ENCODE measurements at regions not wholly inside any gene's neighbourhood (a gene's known extent, or its start where the extent isn't known, plus 50 kb on each side); places are given as distances from the start of the nearest gene placed in this dataset.

GRCh38 chr5:54927097-54927746 is 58.2 kb downstream of the ESM1 start:
- ATAC-seq (no peak), DNase-seq (no peak)
- intact Hi-C loops (cut with micrococcal nuclease) = no loop called here

DNA sequence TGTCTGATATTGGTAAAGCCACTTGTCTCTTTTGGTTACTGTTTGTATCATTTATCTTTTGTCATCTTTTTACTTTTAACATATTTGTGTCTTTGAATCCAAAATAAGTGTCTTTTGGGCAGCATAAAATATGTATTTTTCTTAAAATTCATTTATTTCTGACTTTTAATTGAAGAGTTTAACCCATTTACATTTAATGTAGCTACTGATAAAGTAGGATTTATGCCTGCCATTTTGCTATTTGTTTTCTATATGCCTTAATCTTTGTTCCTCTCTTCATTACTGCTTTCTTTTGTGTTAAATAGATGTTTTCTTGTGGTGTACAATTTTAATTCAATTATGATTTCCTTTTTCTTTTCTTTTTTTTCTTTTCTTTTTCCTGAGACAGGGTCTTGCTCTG is 60.9 kb downstream of the ESM1 start:
- ATAC-seq (no peak), DNase-seq (no peak)
- intact Hi-C loops (cut with micrococcal nuclease) = no loop called here

GRCh38 chr5:54917323-54917722 is 68.1 kb downstream of the ESM1 start:
- DNase-seq = no peak
- ATAC-seq = no peak
- intact Hi-C loops (cut with micrococcal nuclease) = no loop called here

GRCh38 chr5:54915466-54916027 is 69.8 kb downstream of the ESM1 start:
- DNase-seq (no peak), ATAC-seq (no peak)
- intact Hi-C loops (cut with micrococcal nuclease) = no loop called here

DNA sequence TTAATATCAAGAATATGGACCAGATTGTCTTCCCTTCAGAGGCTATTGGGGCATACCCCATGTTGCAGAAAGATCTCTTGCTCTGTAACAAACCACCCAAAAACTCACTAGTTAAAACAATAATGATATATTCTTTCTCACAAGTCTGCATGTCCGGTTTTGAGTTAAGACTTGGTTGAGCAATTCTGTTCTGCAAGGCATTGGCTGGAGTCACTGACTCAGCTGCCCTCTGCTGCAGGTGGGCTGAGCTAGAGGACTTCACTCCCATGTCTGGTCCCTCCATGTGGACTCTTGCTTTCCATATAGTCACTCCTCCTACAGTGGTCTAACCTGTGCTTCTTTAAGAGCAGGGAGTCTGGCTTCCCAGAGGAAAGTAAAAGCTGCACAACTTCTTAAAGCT is 73.4 kb downstream of the ESM1 start:
- DNase-seq (no peak), ATAC-seq (no peak)
- intact Hi-C loops (cut with micrococcal nuclease) = no loop called here

DNA sequence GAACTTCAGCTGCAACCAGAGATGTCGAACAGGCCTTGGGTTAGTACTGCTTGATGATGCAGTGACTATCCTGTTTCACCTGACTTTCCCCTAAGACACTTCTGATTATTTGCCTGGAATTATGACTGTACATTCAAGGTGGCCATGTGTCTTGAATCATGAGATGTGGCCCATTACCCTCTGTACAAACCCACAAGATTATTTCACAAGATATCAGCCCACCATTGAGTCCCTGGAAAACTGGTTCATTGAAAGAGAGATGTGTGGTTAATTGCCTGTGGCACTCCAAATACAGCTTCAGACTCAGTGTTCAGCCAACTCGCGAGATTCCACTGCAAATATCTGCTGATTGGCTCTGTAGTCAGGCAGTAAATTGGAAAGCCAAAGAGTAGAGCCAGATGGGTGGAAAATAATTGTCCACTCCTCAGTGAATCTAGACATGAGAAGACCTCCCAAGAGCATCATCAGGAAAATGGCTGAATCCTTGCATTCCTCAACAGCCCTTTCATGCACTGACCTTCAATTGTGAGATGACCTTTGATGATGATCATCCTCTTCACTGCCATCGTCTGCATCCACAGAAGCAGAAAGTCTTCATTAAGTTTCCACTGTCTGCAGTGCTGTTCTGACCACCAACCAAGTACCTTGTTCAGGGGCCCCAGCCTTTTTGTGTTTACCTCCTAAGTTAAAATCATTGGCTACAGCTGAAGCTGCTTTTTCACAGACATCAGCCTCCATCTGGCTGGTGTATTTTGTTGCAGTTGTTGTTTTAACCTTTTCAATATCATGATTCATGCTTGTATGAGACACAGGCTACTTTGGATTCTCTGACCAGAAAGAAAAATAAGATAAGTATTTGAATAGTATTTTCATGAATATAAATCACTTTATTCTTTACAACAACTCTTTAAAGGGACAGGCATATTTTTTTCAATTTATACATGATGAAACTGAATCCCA is 75.2 kb downstream of the ESM1 start:
- intact Hi-C loops (cut with micrococcal nuclease) = loop anchor here (5.0 kb wide), 1 partner anchor 232 kb away; no protein-coding TSS in a partner anchor
- DNase-seq = no peak
- ATAC-seq = no peak

DNA sequence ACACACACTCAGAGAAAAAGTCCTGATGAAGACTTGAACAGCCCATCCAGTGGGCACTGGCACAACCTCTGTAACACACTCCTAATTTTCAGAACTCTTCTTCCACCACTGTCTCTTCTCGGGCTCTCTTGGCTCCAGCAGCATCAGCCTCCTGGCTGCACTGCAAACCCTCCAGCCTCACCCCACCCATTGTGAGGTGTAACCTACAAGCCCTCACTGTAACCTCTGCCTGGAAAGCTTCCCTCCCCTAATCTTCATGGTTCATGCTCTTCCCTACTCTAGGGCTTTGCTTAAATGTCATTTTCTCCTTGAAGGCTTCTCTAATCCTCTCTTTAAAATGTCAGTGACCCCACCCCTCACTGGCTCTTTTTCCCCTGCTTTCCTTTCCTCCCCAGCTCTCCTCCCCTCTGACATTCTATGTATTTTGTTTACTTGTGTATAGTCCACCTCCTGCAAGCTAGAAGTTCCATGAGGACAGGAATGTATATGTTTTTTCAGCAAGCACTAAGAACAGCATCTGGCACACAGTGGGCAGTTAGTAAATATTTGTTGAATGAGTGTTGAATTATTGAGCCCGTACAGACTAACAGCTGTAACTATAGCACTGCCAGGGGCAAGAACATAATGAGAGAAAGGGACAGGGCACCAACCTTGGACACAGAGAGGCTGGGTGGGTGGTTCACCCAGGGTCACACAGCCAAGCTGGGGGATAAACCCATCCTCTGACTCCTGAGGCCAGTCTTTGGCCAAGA is 76.4 kb downstream of the ESM1 start:
- intact Hi-C loops (cut with micrococcal nuclease) = loop anchor here (5.0 kb wide), 1 partner anchor 233 kb away; no protein-coding TSS in a partner anchor
- ATAC-seq (no peak), DNase-seq (no peak)

DNA sequence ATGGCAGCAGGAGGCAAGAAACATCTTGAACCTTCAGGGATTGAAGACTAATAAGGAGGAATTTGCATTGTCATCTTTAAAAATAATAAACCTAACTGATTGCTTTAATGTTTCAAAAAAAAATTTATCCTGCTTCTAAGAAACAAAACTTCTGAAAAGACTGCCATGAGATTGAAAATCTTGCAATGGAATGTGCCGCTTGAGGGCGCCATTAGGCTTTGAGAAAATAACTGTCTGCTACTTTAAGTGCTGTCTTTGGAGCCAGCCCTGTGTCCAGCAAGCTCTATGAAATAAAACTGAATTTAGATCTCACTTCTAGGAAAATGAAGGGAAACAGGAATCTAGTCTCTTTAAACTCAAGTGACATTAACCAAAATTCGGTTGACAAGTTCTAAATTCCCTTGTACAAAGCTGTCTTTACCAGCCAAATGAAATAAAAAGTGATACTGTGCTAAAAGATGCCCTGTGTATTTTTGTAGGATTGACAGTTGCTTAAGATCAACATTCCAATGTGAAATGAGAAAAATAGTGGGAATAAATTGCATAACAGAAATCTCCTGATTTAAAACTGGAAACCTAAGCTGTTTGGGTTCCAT is 79.4 kb downstream of the ESM1 start:
- intact Hi-C loops (cut with micrococcal nuclease) = loop anchor here (5.0 kb wide), 1 partner anchor 236 kb away; no protein-coding TSS in a partner anchor
- DNase-seq (peak; percentile 69), ATAC-seq (peak; percentile 26)

- intact Hi-C loops (cut with micrococcal nuclease) = loop anchor here (5.0 kb wide), 1 partner anchor 237 kb away; no protein-coding TSS in a partner anchor
- no peak for DNase-seq
- no peak for ATAC-seq
These were observed 80.1 kb downstream of the ESM1 start for GRCh38 chr5:54905246-54905795.

- ATAC-seq (no peak), DNase-seq (no peak)
- intact Hi-C loops (cut with micrococcal nuclease) = no loop called here
These were observed 81.0 kb downstream of the ESM1 start for GRCh38 chr5:54904425-54904824.

GRCh38 chr5:54902791-54903473 is 82.5 kb downstream of the ESM1 start:
- ATAC-seq = no peak

DNA sequence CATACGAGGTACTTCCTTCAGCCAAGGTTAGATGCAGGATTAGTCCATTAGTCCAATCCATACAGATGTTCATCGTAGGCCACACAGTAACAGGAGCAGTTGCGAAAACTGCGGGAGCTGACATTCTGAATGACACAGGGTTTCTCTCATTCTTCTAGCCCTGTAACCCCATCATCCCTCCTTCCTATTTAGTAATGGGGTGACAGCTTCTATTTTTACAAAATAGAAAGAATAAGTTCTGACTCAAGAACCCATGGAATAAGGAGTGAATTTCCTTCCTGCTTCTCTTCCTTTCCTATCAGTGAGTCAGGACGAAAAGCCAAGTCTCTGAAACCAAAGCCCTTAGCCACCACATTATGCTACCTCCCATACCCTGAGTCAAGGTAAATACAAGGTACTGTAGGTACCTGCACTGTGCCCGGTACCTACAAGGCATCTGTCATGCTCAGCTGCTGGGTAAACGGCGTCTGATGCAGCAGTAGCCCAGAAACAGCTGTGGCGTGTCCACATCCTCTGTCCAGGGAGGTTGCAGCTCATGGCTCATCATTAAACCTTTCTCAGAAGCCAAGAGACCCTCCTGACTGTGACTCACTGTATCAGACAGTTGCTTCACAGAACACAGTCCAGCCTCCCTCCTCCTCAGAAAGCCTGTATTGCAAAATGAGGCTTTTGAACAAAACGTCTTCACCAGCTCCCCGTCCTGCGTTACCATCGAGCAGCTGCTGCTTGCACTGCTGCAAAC is 84.2 kb downstream of the ESM1 start:
- intact Hi-C loops (cut with micrococcal nuclease) = no loop called here
- ATAC-seq = peak; percentile 71
- DNase-seq = peak; percentile 33

More at GRCh38 chr5:54902791-54903473, 82.5 kb downstream of the ESM1 start:
- intact Hi-C loops (cut with micrococcal nuclease) = no loop called here
- no peak for DNase-seq

GRCh38 chr5:54897001-54897400 is 88.4 kb downstream of the ESM1 start:
- ATAC-seq = no peak
- intact Hi-C loops (cut with micrococcal nuclease) = no loop called here
- no peak for DNase-seq

- ATAC-seq (peak; percentile 62), DNase-seq (no peak)
- intact Hi-C loops (cut with micrococcal nuclease) = no loop called here
These were observed 89.5 kb downstream of the ESM1 start for GRCh38 chr5:54895816-54896341.

GRCh38 chr5:54894957-54895815 is 90.2 kb downstream of the ESM1 start:
- intact Hi-C loops (cut with micrococcal nuclease) = no loop called here
- no peak for ATAC-seq

GRCh38 chr5:54889826-54890225 is 95.6 kb downstream of the ESM1 start:
- intact Hi-C loops (cut with micrococcal nuclease) = no loop called here
- DNase-seq (no peak), ATAC-seq (no peak)

More at GRCh38 chr5:54894957-54895815, 90.2 kb downstream of the ESM1 start:
- no peak for DNase-seq

All from left ventricle myocardium superior (tissue), 1 donor.